GM12864 (cell line): ENCODE measurements at regions not wholly inside any gene's neighbourhood (a gene's known extent, or its start where the extent isn't known, plus 50 kb on each side); places are given as distances from the start of the nearest gene placed in this dataset.

Experiments
- DNase-seq: peaks from one replicate; pipeline ENCODE4 v3.0.0-alpha.2; 2011; ENCODE audit warnings: low read depth
- H3K4me3 ChIP-seq: 2 replicates; pipeline ENCODE4 v1.5.1; 2011; ENCODE audit warnings: mild to moderate bottlenecking, low read depth, low read length, control low read depth
- TF ChIP-seq, protein P1 (sequence below): IDR thresholded peaks from 2 replicates; pipeline ENCODE4 v1.5.1; 2011; ENCODE audit warnings: low read depth, mild to moderate bottlenecking, moderate library complexity, low read length, control low read depth, inconsistent platforms; ENCODE audit errors: missing control alignments

DNA sequence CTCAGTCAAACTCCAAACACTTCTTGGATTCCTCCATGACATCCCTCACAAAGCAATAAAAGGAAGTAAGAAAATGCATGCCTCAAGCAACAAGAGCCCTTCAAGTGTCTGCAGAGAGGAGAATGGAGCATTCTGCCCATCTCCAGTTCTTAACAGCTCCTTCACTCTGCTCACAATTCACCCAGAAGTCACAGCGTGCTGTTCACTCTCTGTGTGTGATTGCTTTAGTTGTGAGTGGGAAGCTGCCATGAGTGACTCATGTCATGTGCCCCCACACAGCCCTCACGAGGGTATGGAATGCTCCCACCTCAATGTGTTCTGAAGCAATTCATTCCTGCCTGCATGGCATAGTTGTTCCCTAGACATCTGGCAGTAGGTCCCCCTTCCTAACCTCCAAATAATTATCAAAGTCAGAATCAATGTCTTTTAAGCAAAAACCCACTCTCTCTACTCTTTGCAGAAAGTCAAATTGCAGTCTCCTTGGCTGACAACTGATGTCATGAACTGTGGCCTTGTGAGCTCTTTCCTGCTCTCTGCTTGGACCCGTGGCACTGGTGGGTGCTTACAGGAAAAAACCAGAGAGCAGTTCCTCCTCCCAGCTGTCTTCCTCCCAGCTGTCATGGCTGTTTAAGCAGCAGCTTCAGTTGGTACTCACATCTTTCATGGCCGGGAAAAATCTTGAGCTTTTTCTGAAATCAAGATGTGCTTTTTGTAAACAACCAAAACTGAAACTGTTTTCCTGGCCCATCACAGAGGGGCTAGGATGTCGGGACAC, 112.1 kb upstream of the SPON1 start:
- H3K4me3 ChIP-seq: no peak overlapping the region
- DNase-seq: no peak
- TF ChIP-seq, protein P1, sequence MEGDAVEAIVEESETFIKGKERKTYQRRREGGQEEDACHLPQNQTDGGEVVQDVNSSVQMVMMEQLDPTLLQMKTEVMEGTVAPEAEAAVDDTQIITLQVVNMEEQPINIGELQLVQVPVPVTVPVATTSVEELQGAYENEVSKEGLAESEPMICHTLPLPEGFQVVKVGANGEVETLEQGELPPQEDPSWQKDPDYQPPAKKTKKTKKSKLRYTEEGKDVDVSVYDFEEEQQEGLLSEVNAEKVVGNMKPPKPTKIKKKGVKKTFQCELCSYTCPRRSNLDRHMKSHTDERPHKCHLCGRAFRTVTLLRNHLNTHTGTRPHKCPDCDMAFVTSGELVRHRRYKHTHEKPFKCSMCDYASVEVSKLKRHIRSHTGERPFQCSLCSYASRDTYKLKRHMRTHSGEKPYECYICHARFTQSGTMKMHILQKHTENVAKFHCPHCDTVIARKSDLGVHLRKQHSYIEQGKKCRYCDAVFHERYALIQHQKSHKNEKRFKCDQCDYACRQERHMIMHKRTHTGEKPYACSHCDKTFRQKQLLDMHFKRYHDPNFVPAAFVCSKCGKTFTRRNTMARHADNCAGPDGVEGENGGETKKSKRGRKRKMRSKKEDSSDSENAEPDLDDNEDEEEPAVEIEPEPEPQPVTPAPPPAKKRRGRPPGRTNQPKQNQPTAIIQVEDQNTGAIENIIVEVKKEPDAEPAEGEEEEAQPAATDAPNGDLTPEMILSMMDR: no peak

- no peak overlapping the region for H3K4me3 ChIP-seq
- TF ChIP-seq, protein P1: no peak
- no peak for DNase-seq
These were observed 110.8 kb upstream of the SPON1 start for GRCh38 chr11:13851691-13852090.

DNA sequence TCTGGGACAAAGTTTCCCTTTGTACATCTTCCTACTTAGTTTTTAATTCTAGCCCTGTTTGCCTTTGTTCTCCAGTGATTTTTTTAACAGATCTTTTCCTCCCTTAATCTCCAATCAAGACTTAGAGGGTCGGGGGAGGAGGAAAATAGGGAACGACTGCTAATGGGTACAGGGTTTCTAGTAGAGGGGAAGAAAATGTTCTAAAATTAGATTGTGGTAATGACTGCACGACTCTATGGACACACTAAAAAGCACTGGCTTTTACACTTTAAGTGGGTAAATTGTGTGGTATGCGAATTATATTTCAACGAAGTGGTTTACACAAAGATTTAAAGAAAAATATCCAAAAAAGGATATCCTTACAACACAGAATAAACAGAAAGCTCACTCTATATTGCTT, 110.0 kb upstream of the SPON1 start:
- no peak for DNase-seq
- TF ChIP-seq, protein P1: no peak
- no peak overlapping the region for H3K4me3 ChIP-seq

GRCh38 chr11:13857828-13858227, 104.7 kb upstream of the SPON1 start:
- DNase-seq: no peak
- TF ChIP-seq, protein P1: no peak
- no peak overlapping the region for H3K4me3 ChIP-seq

- TF ChIP-seq, protein P1: no peak
- H3K4me3 ChIP-seq: no peak overlapping the region
- DNase-seq: no peak
These were observed 102.6 kb upstream of the SPON1 start for GRCh38 chr11:13859892-13860291.

DNA sequence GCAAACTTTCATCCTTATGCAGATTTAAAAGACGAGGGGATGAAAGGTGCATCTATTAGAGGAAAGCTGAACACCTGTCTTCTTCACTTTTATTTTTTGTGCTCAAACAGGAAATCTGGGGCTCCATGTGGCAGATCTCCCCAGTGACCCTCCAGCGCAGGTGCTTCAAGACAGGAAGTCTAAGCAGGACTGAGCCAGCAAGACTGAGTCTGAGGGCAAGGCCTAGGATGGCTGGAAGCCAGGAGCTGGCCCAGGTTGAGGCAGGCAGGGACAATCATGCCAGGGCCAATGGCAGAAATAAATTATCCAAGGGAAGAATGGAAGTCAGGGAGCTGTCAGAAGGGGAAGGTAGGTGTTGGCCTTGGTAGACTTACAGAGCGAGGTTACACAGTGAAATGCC, 101.1 kb upstream of the SPON1 start:
- H3K4me3 ChIP-seq: no peak overlapping the region
- TF ChIP-seq, protein P1: no peak
- DNase-seq: no peak

DNA sequence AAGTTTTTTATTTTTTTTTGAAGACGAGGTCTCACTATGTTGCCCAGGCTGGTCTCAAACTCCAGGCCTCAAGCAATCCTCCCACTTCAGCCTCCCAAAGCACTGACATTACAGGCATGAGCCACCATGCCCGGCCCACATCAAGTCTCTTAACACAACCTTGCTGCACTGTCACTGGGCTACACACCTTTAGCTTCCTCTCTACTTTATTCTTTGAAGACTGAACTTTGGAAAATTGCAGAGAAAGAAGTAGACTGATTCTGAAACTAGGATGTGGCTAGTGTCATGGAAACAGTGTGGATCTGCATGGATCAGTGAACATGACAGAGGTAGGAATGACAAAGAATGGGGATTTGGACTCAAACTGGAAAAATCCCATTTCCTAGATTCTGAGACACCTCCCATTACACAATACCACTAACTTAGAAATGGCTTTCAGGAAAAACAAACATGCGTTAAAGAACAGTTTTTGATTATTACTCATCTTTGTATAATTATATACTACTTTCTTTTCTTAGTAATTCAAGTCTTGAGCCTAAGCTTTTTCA, 99.6 kb upstream of the SPON1 start:
- TF ChIP-seq, protein P1: no peak
- DNase-seq: no peak
- no peak overlapping the region for H3K4me3 ChIP-seq
